Ramos (cell line): ENCODE measurements at regions not wholly inside any gene's neighbourhood (a gene's known extent, or its start where the extent isn't known, plus 50 kb on each side); places are given as distances from the start of the nearest gene placed in this dataset.
"Not testable (repeated sequence)": the region's sequence is repeated elsewhere in the genome, so short reads cannot be mapped to it uniquely, and the experiment has no call there.

Source experiments
- in situ Hi-C: fragments of 300-500 bp; cut with MboI; formaldehyde crosslinking; loops from one replicate; pipeline ENCODE4 v1.14.3; 2022; ENCODE audit warnings: low sequenced_read_pairs; ENCODE audit not compliant: unreplicated experiment

- in situ Hi-C loops = no loop called here
Observed at GRCh38 chr1:60527567-60527966, 454.0 kb upstream of the C1orf87 start.

GRCh38 chr1:60516996-60517395 lies 443.4 kb upstream of the C1orf87 start:
- in situ Hi-C loops = no loop called here

GRCh38 chr1:60510162-60510561 lies 436.6 kb upstream of the C1orf87 start:
- in situ Hi-C loops = no loop called here

- in situ Hi-C loops = no loop called here
Observed at GRCh38 chr1:60504206-60504840, 430.8 kb upstream of the C1orf87 start.

GRCh38 chr1:60503266-60503925 lies 429.8 kb upstream of the C1orf87 start:
- in situ Hi-C loops = no loop called here

GRCh38 chr1:60502506-60502905 lies 428.9 kb upstream of the C1orf87 start:
- in situ Hi-C loops = no loop called here

GRCh38 chr1:60489916-60490480 lies 416.4 kb upstream of the C1orf87 start:
- in situ Hi-C loops = not testable (repeated sequence)

- in situ Hi-C loops = no loop called here
Observed at GRCh38 chr1:60488847-60489246, 415.3 kb upstream of the C1orf87 start.

GRCh38 chr1:60487565-60488345 lies 414.2 kb upstream of the C1orf87 start:
- in situ Hi-C loops = no loop called here

- in situ Hi-C loops = no loop called here
Observed at GRCh38 chr1:60483509-60483908, 409.9 kb upstream of the C1orf87 start.

GRCh38 chr1:60470246-60470645 lies 396.7 kb upstream of the C1orf87 start:
- in situ Hi-C loops = no loop called here

GRCh38 chr1:60463786-60464185 lies 390.2 kb upstream of the C1orf87 start:
- in situ Hi-C loops = no loop called here

- in situ Hi-C loops = no loop called here
Observed at GRCh38 chr1:60463146-60463545, 389.6 kb upstream of the C1orf87 start.

- in situ Hi-C loops = no loop called here
Observed at GRCh38 chr1:60461925-60462595, 388.5 kb upstream of the C1orf87 start.

- in situ Hi-C loops = no loop called here
Observed at GRCh38 chr1:60458111-60458510, 384.5 kb upstream of the C1orf87 start.

GRCh38 chr1:60449876-60450275 lies 376.3 kb upstream of the C1orf87 start:
- in situ Hi-C loops = no loop called here

- in situ Hi-C loops = no loop called here
Observed at GRCh38 chr1:60448850-60449249, 375.3 kb upstream of the C1orf87 start.

GRCh38 chr1:60444680-60445079 lies 371.1 kb upstream of the C1orf87 start:
- in situ Hi-C loops = no loop called here

GRCh38 chr1:60436186-60436585 lies 362.6 kb upstream of the C1orf87 start:
- in situ Hi-C loops = no loop called here

- in situ Hi-C loops = no loop called here
Observed at GRCh38 chr1:60431593-60431992, 358.0 kb upstream of the C1orf87 start.
